H1 (cell line): ENCODE measurements at regions not wholly inside any gene's neighbourhood (a gene's known extent, or its start where the extent isn't known, plus 50 kb on each side); places are given as distances from the start of the nearest gene placed in this dataset.

Source experiments
- EP300 ChIP-seq, 2 experiments: IDR thresholded peaks; 1 replicate in 1 of 2; 2 replicates in 1 of 2; pipeline ENCODE4 v1.6.1; 2011 to 2012; ENCODE audit warnings: low read depth in 2 of 2, low read length in 2 of 2, mild to moderate bottlenecking in 2 of 2, borderline replicate concordance in 1 of 2, inconsistent platforms in 1 of 2, moderate library complexity in 1 of 2
- JUND ChIP-seq: IDR thresholded peaks from 2 replicates; pipeline ENCODE4 v1.6.1; 2011; ENCODE audit warnings: mild to moderate bottlenecking, improper control_type of control experiment, low read length
- POLR2A ChIP-seq, 2 experiments: IDR thresholded peaks; 1 replicate in 1 of 2; 2 replicates in 1 of 2; pipeline ENCODE4 v1.6.1; 2011; ENCODE audit warnings: low read depth in 2 of 2, low read length in 2 of 2, mild to moderate bottlenecking in 2 of 2; ENCODE audit errors: control extremely low read depth in 1 of 2
- POLR2AphosphoS5 ChIP-seq: IDR thresholded peaks from 2 replicates; pipeline ENCODE4 v1.6.1; 2011; ENCODE audit warnings: low read depth, low read length
- RFX5 ChIP-seq: IDR thresholded peaks from 2 replicates; pipeline ENCODE4 v1.6.1; 2011; ENCODE audit warnings: low read depth, low read length, improper control_type of control experiment, borderline replicate concordance
- SUZ12 ChIP-seq: fragments of 200-600 bp; sonication (generic); IDR thresholded peaks from 2 replicates; pipeline ENCODE4 v1.6.1; 2012; ENCODE audit warnings: mild to moderate bottlenecking, inconsistent platforms, low read length, moderate library complexity, mixed read lengths

DNA sequence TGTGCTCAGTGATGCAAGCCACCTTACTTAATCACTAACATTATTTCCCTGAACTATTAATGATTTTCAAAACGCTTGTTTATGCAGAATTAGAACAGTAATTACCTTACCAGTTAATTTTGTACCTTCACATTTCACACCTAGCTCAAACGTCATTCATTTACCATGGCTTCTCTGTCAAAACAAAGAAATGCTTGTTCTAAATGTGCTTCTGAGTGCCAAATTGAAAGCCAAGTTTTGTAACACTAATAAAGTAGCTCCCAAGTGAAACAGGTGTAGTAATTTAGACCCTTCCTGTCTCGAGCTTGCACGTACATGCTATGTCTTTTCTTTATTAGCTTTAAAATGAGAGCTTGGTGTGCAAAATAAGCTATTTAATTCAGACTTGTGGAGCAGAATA, 533.7 kb upstream of the PKN2 start:
- TF ChIP-seq POLR2AphosphoS5 = no peak
- no peak for TF ChIP-seq POLR2A (IDR thresholded peaks at IDR 0.05; ENCODE audit: control extremely low read depth in 1 of 2, low read depth in 2 of 2, low read length in 2 of 2)
- no peak for TF ChIP-seq EP300 (IDR thresholded peaks at IDR 0.05; ENCODE audit: borderline replicate concordance in 1 of 2, low read depth in 2 of 2, low read length in 2 of 2)
- TF ChIP-seq JUND = no peak
- no peak for TF ChIP-seq SUZ12
- no peak for TF ChIP-seq RFX5
